ENCODE measurements at regions not wholly inside any gene's neighbourhood (a gene's known extent, or its start where the extent isn't known, plus 50 kb on each side); places are given as distances from the start of the nearest gene placed in this dataset.
A peak's percentile ranks its signal among the peaks of the same experiment; 100 is the strongest.

GRCh38 chr1:110816945-110817344 is 56.0 kb upstream of the CD53 start:
- no peak for DNase-seq (ENCODE audit: low read depth)

GRCh38 chr1:110811529-110811928 is 61.4 kb upstream of the CD53 start:
- DNase-seq (ENCODE audit: low read depth) = no peak

- DNase-seq (ENCODE audit: low read depth) = no peak
Observed at GRCh38 chr1:110800079-110800478, 72.9 kb upstream of the CD53 start.

- peak; percentile 14 for DNase-seq (ENCODE audit: low read depth)
Observed at GRCh38 chr1:110798691-110799256, 74.2 kb upstream of the CD53 start.

- no peak for DNase-seq (ENCODE audit: low read depth)
Observed at GRCh38 chr1:110788673-110789072, 84.3 kb upstream of the CD53 start.

- no peak for DNase-seq (ENCODE audit: low read depth)
Observed at GRCh38 chr1:110787328-110788071, 85.4 kb upstream of the CD53 start.

- no peak for DNase-seq (ENCODE audit: low read depth)
Observed at GRCh38 chr1:110786802-110787327, 86.1 kb upstream of the CD53 start.

GRCh38 chr1:110785612-110786011 is 87.3 kb upstream of the CD53 start:
- DNase-seq (ENCODE audit: low read depth) = no peak

GRCh38 chr1:110785055-110785454 is 87.9 kb upstream of the CD53 start:
- no peak for DNase-seq (ENCODE audit: low read depth)

GRCh38 chr1:110783292-110783918 is 89.5 kb upstream of the CD53 start:
- DNase-seq (ENCODE audit: low read depth) = peak; percentile 41

GRCh38 chr1:110781525-110781924 is 91.4 kb upstream of the CD53 start:
- no peak for DNase-seq (ENCODE audit: low read depth)

- DNase-seq (ENCODE audit: low read depth) = peak; percentile 67
Observed at GRCh38 chr1:110780600-110781484, 92.1 kb upstream of the CD53 start.

- DNase-seq (ENCODE audit: low read depth) = no peak
Observed at GRCh38 chr1:110779636-110780035, 93.3 kb upstream of the CD53 start.

GRCh38 chr1:110778821-110779220 is 94.1 kb upstream of the CD53 start:
- no peak for DNase-seq (ENCODE audit: low read depth)

- DNase-seq (ENCODE audit: low read depth) = no peak
Observed at GRCh38 chr1:110777228-110777627, 95.7 kb upstream of the CD53 start.

GRCh38 chr1:110774398-110774797 is 98.5 kb upstream of the CD53 start:
- no peak for DNase-seq (ENCODE audit: low read depth)

- DNase-seq (ENCODE audit: low read depth) = no peak
Observed at GRCh38 chr1:110773813-110774212, 99.1 kb upstream of the KCNA3 start.

- no peak for DNase-seq (ENCODE audit: low read depth)
Observed at GRCh38 chr1:110771245-110772022, 96.7 kb upstream of the KCNA3 start.

GRCh38 chr1:110770832-110771231 is 96.1 kb upstream of the KCNA3 start:
- no peak for DNase-seq (ENCODE audit: low read depth)

- DNase-seq (ENCODE audit: low read depth) = no peak
Observed at GRCh38 chr1:110768605-110769004, 93.9 kb upstream of the KCNA3 start.

GRCh38 chr1:110766336-110766647 is 91.6 kb upstream of the KCNA3 start:
- DNase-seq (ENCODE audit: low read depth) = no peak

Data from RPMI7951 (cell line).